GM12801 (cell line): ENCODE measurements at regions not wholly inside any gene's neighbourhood (a gene's known extent, or its start where the extent isn't known, plus 50 kb on each side); places are given as distances from the start of the nearest gene placed in this dataset.

Experiments used
- CTCF ChIP-seq: IDR thresholded peaks from one replicate; pipeline ENCODE4 v1.5.1; 2011; ENCODE audit warnings: control low read depth; ENCODE audit not compliant: insufficient read length; ENCODE audit errors: extremely low read depth

GRCh38 chr4:59987289-59987688, 1212.8 kb upstream of the ADGRL3 start:
- no peak for TF ChIP-seq CTCF

- no peak for TF ChIP-seq CTCF
Observed at GRCh38 chr4:59994118-59994517, 1206.0 kb upstream of the ADGRL3 start.

- no peak for TF ChIP-seq CTCF
Observed at GRCh38 chr4:60002603-60003337, 1197.4 kb upstream of the ADGRL3 start.

GRCh38 chr4:60013464-60014184, 1186.5 kb upstream of the ADGRL3 start:
- no peak for TF ChIP-seq CTCF

- TF ChIP-seq CTCF = no peak
Observed at GRCh38 chr4:60016971-60017370, 1183.2 kb upstream of the ADGRL3 start.

- TF ChIP-seq CTCF = no peak
Observed at GRCh38 chr4:60019180-60019579, 1180.9 kb upstream of the ADGRL3 start.

- TF ChIP-seq CTCF = no peak
Observed at GRCh38 chr4:60019946-60020345, 1180.2 kb upstream of the ADGRL3 start.
